Neural cell (in vitro differentiated cells): ENCODE measurements at regions not wholly inside any gene's neighbourhood (a gene's known extent, or its start where the extent isn't known, plus 50 kb on each side); places are given as distances from the start of the nearest gene placed in this dataset.

Experiments
- EP300 ChIP-seq: fragments of 450-650 bp; conservative IDR thresholded peaks from 2 replicates; pipeline ENCODE4 v1.6.1; 2014; ENCODE audit warnings: antibody characterized with exemption, mild to moderate bottlenecking, moderate library complexity; ENCODE audit not compliant: poor library complexity, severe bottlenecking
- EZH2 ChIP-seq: fragments of 200-600, 300-800 bp; shearing (Covaris generic), sonication (generic); IDR thresholded peaks from 2 replicates; pipeline ENCODE4 v1.6.1; 2014; ENCODE audit warnings: antibody characterized with exemption, low read length, borderline replicate concordance, mild to moderate bottlenecking; ENCODE audit not compliant: insufficient read depth, poor library complexity, severe bottlenecking
- MXI1 ChIP-seq: fragments of 450-650 bp; conservative IDR thresholded peaks from 2 replicates; pipeline ENCODE4 v1.6.1; 2014; ENCODE audit warnings: antibody characterized with exemption, mild to moderate bottlenecking; ENCODE audit not compliant: poor library complexity, severe bottlenecking
- POLR2AphosphoS5 ChIP-seq: IDR thresholded peaks from 2 replicates; pipeline ENCODE4 v1.6.1; 2012
- RAD21 ChIP-seq: fragments of 450-650 bp; conservative IDR thresholded peaks from 2 replicates; pipeline ENCODE4 v1.6.1; 2014; ENCODE audit warnings: antibody characterized with exemption, mild to moderate bottlenecking, moderate library complexity
- REST ChIP-seq: IDR thresholded peaks from 2 replicates; pipeline ENCODE4 v1.6.1; 2012; ENCODE audit warnings: borderline replicate concordance
- SMC3 ChIP-seq: fragments of 450-650 bp; conservative IDR thresholded peaks from 2 replicates; pipeline ENCODE4 v1.6.1; 2014; ENCODE audit warnings: antibody characterized with exemption, mild to moderate bottlenecking, moderate library complexity; ENCODE audit not compliant: poor library complexity
- TF ChIP-seq, protein P1 (sequence below): fragments of 450-650 bp; IDR thresholded peaks from 2 replicates; pipeline ENCODE4 v1.5.1; 2014; ENCODE audit warnings: antibody characterized with exemption, mild to moderate bottlenecking, moderate library complexity; ENCODE audit not compliant: poor library complexity, severe bottlenecking

DNA sequence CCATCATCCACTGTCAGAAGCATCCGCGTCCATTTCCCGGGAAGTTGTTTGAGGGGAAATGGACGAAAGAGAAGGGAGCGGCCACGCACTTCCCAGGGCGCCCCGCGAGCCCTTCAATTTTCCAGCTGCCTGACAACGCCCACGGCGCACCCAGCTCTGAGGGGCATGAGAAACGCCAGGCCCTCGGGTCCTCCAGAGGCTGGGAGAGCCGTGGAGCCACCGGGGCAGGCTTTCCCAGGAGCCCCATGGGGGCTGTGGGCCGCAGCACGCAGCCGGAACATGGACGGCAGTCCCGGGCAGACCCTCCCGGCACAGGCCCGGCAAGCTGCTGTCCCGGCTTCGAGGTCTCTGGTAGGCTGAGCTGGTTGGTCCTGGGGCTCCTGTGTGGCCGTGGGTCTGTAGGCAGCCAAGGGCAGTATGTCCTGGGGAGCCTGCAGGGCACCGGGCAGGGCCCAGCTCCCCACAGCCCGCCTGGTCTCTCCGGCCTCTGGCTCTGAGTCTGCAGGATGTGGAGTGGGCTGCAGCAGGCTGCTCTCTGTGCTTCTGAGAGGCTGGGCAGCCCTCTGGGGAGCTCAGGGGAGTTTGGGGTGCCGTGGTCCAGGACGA is 115.2 kb downstream of the FAM53A start:
- TF ChIP-seq, protein P1, sequence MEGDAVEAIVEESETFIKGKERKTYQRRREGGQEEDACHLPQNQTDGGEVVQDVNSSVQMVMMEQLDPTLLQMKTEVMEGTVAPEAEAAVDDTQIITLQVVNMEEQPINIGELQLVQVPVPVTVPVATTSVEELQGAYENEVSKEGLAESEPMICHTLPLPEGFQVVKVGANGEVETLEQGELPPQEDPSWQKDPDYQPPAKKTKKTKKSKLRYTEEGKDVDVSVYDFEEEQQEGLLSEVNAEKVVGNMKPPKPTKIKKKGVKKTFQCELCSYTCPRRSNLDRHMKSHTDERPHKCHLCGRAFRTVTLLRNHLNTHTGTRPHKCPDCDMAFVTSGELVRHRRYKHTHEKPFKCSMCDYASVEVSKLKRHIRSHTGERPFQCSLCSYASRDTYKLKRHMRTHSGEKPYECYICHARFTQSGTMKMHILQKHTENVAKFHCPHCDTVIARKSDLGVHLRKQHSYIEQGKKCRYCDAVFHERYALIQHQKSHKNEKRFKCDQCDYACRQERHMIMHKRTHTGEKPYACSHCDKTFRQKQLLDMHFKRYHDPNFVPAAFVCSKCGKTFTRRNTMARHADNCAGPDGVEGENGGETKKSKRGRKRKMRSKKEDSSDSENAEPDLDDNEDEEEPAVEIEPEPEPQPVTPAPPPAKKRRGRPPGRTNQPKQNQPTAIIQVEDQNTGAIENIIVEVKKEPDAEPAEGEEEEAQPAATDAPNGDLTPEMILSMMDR: no peak
- TF ChIP-seq EZH2 (no peak), SMC3 (no peak), POLR2AphosphoS5 (no peak), EP300 (no peak), RAD21 (no peak), REST (no peak), MXI1 (no peak)
